Upper lobe of left lung (tissue), 4 donors: ENCODE measurements at regions not wholly inside any gene's neighbourhood (a gene's known extent, or its start where the extent isn't known, plus 50 kb on each side); places are given as distances from the start of the nearest gene placed in this dataset.

Source experiments
- EP300 ChIP-seq, 4 donors: sonication (generic); formaldehyde crosslinking; IDR thresholded peaks; one replicate each; pipeline ENCODE4 v1.5.1; 2017; ENCODE audit warnings: antibody characterized with exemption in 4 of 4, control low read depth in 2 of 4
- POLR2A ChIP-seq, 4 donors: fragments of 450-650 bp; IDR thresholded peaks; one replicate each; pipeline ENCODE4 v1.5.1; 2016 to 2017; ENCODE audit warnings: antibody characterized with exemption in 4 of 4, mild to moderate bottlenecking in 2 of 4
- TF ChIP-seq, protein P1 (sequence below), 6 experiments: fragments of 450-650 bp in 4 of 6; fragments of 200-600 bp in 2 of 6; sonication (generic) in 2 of 6; IDR thresholded peaks; one replicate each; pipeline ENCODE4 v1.5.1; 2016 to 2019; ENCODE audit warnings: antibody characterized with exemption in 6 of 6

DNA sequence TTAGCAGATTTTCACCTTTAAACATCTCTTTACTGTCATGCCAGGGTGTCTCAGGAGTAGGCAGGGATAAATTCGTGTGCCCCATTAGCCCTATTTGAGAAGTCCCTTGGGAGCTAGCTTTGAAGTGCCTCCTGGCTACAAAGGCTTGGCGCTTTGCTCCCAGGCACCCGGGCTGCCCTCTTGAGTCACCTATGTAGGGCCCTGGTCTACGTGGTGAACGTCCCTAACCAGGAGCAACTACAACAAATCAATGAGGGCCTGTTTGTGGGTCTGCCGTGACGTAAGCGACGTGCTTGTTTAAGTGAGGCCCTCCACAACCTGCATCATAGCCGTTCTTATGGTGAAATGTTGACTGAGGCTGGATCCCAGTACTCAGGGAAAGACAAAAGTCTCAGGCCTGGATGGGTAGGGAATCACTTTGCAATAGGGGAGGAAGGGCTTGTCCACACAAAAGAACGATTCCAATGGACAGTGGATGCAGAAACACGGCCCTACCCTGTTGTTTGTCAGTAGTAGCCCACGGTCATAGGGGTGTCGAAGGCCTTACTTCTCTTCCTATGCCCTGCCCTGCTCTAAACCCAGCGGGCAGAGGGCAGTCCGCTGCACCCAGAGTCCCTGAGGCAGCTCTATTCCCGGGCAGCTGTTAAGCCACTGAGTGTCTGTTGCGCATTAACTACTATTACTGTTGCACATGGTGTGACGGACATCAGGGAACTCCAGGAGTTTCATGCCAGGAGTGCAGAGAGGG is 93.9 kb downstream of the INHBB start:
- TF ChIP-seq POLR2A (IDR thresholded peaks at IDR 0.05) = no peak
- TF ChIP-seq, protein P1, sequence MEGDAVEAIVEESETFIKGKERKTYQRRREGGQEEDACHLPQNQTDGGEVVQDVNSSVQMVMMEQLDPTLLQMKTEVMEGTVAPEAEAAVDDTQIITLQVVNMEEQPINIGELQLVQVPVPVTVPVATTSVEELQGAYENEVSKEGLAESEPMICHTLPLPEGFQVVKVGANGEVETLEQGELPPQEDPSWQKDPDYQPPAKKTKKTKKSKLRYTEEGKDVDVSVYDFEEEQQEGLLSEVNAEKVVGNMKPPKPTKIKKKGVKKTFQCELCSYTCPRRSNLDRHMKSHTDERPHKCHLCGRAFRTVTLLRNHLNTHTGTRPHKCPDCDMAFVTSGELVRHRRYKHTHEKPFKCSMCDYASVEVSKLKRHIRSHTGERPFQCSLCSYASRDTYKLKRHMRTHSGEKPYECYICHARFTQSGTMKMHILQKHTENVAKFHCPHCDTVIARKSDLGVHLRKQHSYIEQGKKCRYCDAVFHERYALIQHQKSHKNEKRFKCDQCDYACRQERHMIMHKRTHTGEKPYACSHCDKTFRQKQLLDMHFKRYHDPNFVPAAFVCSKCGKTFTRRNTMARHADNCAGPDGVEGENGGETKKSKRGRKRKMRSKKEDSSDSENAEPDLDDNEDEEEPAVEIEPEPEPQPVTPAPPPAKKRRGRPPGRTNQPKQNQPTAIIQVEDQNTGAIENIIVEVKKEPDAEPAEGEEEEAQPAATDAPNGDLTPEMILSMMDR (IDR thresholded peaks at IDR 0.05) = no peak
- TF ChIP-seq EP300 (IDR thresholded peaks at IDR 0.05) = no peak
